Astrocyte (in vitro differentiated cells and primary cell): ENCODE measurements at regions not wholly inside any gene's neighbourhood (a gene's known extent, or its start where the extent isn't known, plus 50 kb on each side); places are given as distances from the start of the nearest gene placed in this dataset.

Experiments
- DNase-seq: peaks from one replicate; pipeline ENCODE4 v3.0.0-alpha.2; 2010; ENCODE audit warnings: low read depth
- FAIRE-seq: peaks from 2 replicates; lab custom pipeline; 2011; peaks lifted over from hg19 to GRCh38; lab: Jason Lieb, UNC
- H2AFZ ChIP-seq: 2 replicates; pipeline ENCODE4 v1.6.0; 2012; ENCODE audit warnings: low read depth, low read length, inconsistent platforms
- H3K27ac ChIP-seq: 2 replicates; pipeline ENCODE4 v1.5.1; 2011; ENCODE audit warnings: low read depth, low read length, inconsistent platforms
- H3K27me3 ChIP-seq: 2 replicates; pipeline ENCODE4 v1.6.0; 2011; ENCODE audit warnings: low read length, inconsistent platforms; ENCODE audit not compliant: insufficient read depth
- H3K36me3 ChIP-seq: 2 replicates; pipeline ENCODE4 v1.5.1; 2011; ENCODE audit warnings: low read length, inconsistent platforms; ENCODE audit not compliant: insufficient read depth
- H3K4me1 ChIP-seq: 2 replicates; pipeline ENCODE4 v1.5.1; 2011; ENCODE audit warnings: low read length, inconsistent platforms; ENCODE audit not compliant: insufficient read depth
- H3K4me2 ChIP-seq: 2 replicates; pipeline ENCODE4 v1.6.0; 2012; ENCODE audit warnings: low read length, inconsistent platforms
- H3K4me3 ChIP-seq: 2 replicates; pipeline ENCODE4 v1.5.1; 2011; ENCODE audit warnings: low read depth, mild to moderate bottlenecking, low read length, inconsistent platforms; ENCODE audit not compliant: insufficient read depth
- H3K79me2 ChIP-seq: 2 replicates; pipeline ENCODE4 v1.6.0; 2012; ENCODE audit warnings: mild to moderate bottlenecking, low read length, inconsistent platforms; ENCODE audit not compliant: insufficient read depth
- H3K9ac ChIP-seq: 2 replicates; pipeline ENCODE4 v1.6.0; 2012; ENCODE audit warnings: mild to moderate bottlenecking, low read length, inconsistent platforms
- H3K9me3 ChIP-seq: 2 replicates; pipeline ENCODE4 v1.5.1; 2012; ENCODE audit warnings: low read depth, mild to moderate bottlenecking, low read length, inconsistent platforms; ENCODE audit not compliant: insufficient read depth
- H4K20me1 ChIP-seq: 2 replicates; pipeline ENCODE4 v1.6.0; 2012; ENCODE audit warnings: low read length, inconsistent platforms; ENCODE audit not compliant: insufficient read depth
- H3K27ac Mint-ChIP-seq: one replicate; pipeline ENCODE4 v1.8.0; 2021; ENCODE audit warnings: mild to moderate bottlenecking, mixed read lengths; ENCODE audit not compliant: unreplicated experiment
- H3K27me3 Mint-ChIP-seq: one replicate; pipeline ENCODE4 v1.8.0; 2021; ENCODE audit warnings: low read depth, mixed read lengths; ENCODE audit not compliant: unreplicated experiment
- H3K36me3 Mint-ChIP-seq: one replicate; pipeline ENCODE4 v1.8.0; 2021; ENCODE audit warnings: low read depth, mixed read lengths; ENCODE audit not compliant: unreplicated experiment
- H3K4me1 Mint-ChIP-seq: one replicate; pipeline ENCODE4 v1.8.0; 2021; ENCODE audit warnings: low read depth, mixed read lengths; ENCODE audit not compliant: unreplicated experiment
- H3K4me3 Mint-ChIP-seq: one replicate; pipeline ENCODE4 v1.8.0; 2021; ENCODE audit warnings: mild to moderate bottlenecking, moderate library complexity, mixed read lengths; ENCODE audit not compliant: unreplicated experiment
- H3K9me3 Mint-ChIP-seq: one replicate; pipeline ENCODE4 v1.8.0; 2021; ENCODE audit warnings: mild to moderate bottlenecking, mixed read lengths; ENCODE audit not compliant: unreplicated experiment
- CTCF ChIP-seq: IDR thresholded peaks from 2 replicates; pipeline ENCODE4 v1.5.1; 2011; ENCODE audit warnings: low read depth, mild to moderate bottlenecking, inconsistent platforms, low read length, moderate library complexity; ENCODE audit not compliant: insufficient read depth
- EZH2 ChIP-seq: IDR thresholded peaks from 2 replicates; pipeline ENCODE4 v1.6.1; 2012; ENCODE audit warnings: mild to moderate bottlenecking, low read length, inconsistent platforms; ENCODE audit not compliant: insufficient read depth

- Mint-ChIP-seq H3K4me3 (no peak overlapping the region), H3K27ac (peak overlapping the region; percentile 96), H3K27me3 (peaks cover 4% of the 10 kb centered on the region), H3K9me3 (peaks cover 7% of the 10 kb centered on the region), H3K36me3 (peaks cover 4% of the 10 kb centered on the region), H3K4me1 (peaks cover 5% of the 10 kb centered on the region)
- Histone ChIP-seq H3K79me2 (no peaks in the 10 kb centered on the region), H3K4me1 (no peaks in the 10 kb centered on the region), H4K20me1 (no peaks in the 10 kb centered on the region), H3K36me3 (no peaks in the 10 kb centered on the region), H3K9me3 (peaks cover 9% of the 10 kb centered on the region), H3K27ac (no peak overlapping the region), H3K4me2 (no peak overlapping the region), H2AFZ (no peak overlapping the region), H3K27me3 (no peaks in the 10 kb centered on the region), H3K9ac (no peak overlapping the region), H3K4me3 (no peak overlapping the region)
- TF ChIP-seq CTCF (no peak), EZH2 (no peak)
- FAIRE-seq (no peak), DNase-seq (peak; percentile 10)
Measured at GRCh38 chr2:171244970-171245782, 84.5 kb upstream of the TLK1 start.

GRCh38 chr2:171244466-171244969 lies 83.8 kb upstream of the TLK1 start:
- Histone ChIP-seq H3K36me3 (no peaks in the 10 kb centered on the region), H3K27me3 (no peaks in the 10 kb centered on the region), H3K9ac (no peak overlapping the region), H3K79me2 (no peaks in the 10 kb centered on the region), H3K27ac (no peak overlapping the region), H2AFZ (no peak overlapping the region), H4K20me1 (no peaks in the 10 kb centered on the region), H3K9me3 (peaks cover 9% of the 10 kb centered on the region), H3K4me2 (no peak overlapping the region), H3K4me1 (no peaks in the 10 kb centered on the region), H3K4me3 (no peak overlapping the region)
- peaks cover 5% of the 10 kb centered on the region for H3K4me1 Mint-ChIP-seq
- H3K27me3 Mint-ChIP-seq, result no peaks in the 10 kb centered on the region
- peaks cover 4% of the 10 kb centered on the region for H3K36me3 Mint-ChIP-seq
- TF ChIP-seq CTCF (no peak), EZH2 (no peak)
- no peak overlapping the region for H3K4me3 Mint-ChIP-seq
- peaks cover 7% of the 10 kb centered on the region for H3K9me3 Mint-ChIP-seq
- H3K27ac Mint-ChIP-seq, result peak overlapping the region; percentile 96
- FAIRE-seq, result peak; percentile 68
- peak; percentile 29 for DNase-seq

- Histone ChIP-seq H3K4me1 (no peaks in the 10 kb centered on the region), H3K9ac (no peak overlapping the region), H3K27me3 (no peaks in the 10 kb centered on the region), H3K4me3 (no peak overlapping the region), H3K27ac (no peak overlapping the region), H3K4me2 (no peak overlapping the region), H3K9me3 (peaks cover 9% of the 10 kb centered on the region), H3K36me3 (no peaks in the 10 kb centered on the region), H4K20me1 (no peaks in the 10 kb centered on the region), H3K79me2 (no peaks in the 10 kb centered on the region), H2AFZ (no peak overlapping the region)
- Mint-ChIP-seq H3K4me1 (peaks cover 5% of the 10 kb centered on the region), H3K4me3 (no peak overlapping the region), H3K27me3 (no peaks in the 10 kb centered on the region), H3K9me3 (peaks cover 7% of the 10 kb centered on the region), H3K27ac (no peak overlapping the region), H3K36me3 (peaks cover 4% of the 10 kb centered on the region)
- DNase-seq (no peak), FAIRE-seq (no peak)
- TF ChIP-seq CTCF (no peak), EZH2 (no peak)
Measured at GRCh38 chr2:171241771-171242170, 81.1 kb upstream of the TLK1 start.
